K562 (cell line): ENCODE measurements at regions not wholly inside any gene's neighbourhood (a gene's known extent, or its start where the extent isn't known, plus 50 kb on each side); places are given as distances from the start of the nearest gene placed in this dataset.

Source experiments
- HMGN3 ChIP-seq: IDR thresholded peaks from 2 replicates; pipeline ENCODE4 v1.6.1; 2011; ENCODE audit warnings: borderline replicate concordance, low read depth, mild to moderate bottlenecking, mixed read lengths, low read length; ENCODE audit not compliant: insufficient read length; ENCODE audit errors: extremely low read depth
- MEF2A ChIP-seq: IDR thresholded peaks from 2 replicates; pipeline ENCODE4 v1.6.1; 2011; ENCODE audit warnings: low read depth, mild to moderate bottlenecking, low read length, moderate library complexity; ENCODE audit not compliant: control insufficient read depth
- NFE2L1 ChIP-seq: fragments of 450-650 bp; IDR thresholded peaks from 2 replicates; pipeline ENCODE4 v1.6.1; 2016; ENCODE audit warnings: missing genetic modification characterization, low read depth, mild to moderate bottlenecking, missing compliant biosample characterization, moderate library complexity, borderline replicate concordance
- RNF2 ChIP-seq: sonication (generic); IDR thresholded peaks from 2 replicates; pipeline ENCODE4 v1.6.1; 2016
- SP2 ChIP-seq: IDR thresholded peaks from 2 replicates; pipeline ENCODE4 v1.6.1; 2011; ENCODE audit warnings: mild to moderate bottlenecking, low read depth, low read length, moderate library complexity; ENCODE audit not compliant: poor library complexity, severe bottlenecking; ENCODE audit errors: extremely low read depth
- TEAD4 ChIP-seq, 2 experiments: sonication (generic) in 1 of 2; formaldehyde crosslinking in 1 of 2; IDR thresholded peaks; 2 replicates each; pipeline versions ENCODE4 v1.6.1 to v1.8.0; 2012 to 2022; ENCODE audit warnings: borderline replicate concordance in 1 of 2, inconsistent platforms in 1 of 2, low read length in 1 of 2, mild to moderate bottlenecking in 1 of 2, missing genetic modification reagents in 1 of 2
- TF ChIP-seq, protein P1 (sequence below): fragments of 450-650 bp; IDR thresholded peaks from 2 replicates; pipeline ENCODE4 v1.7.0; 2016; ENCODE audit warnings: borderline replicate concordance
- TF ChIP-seq, protein P2 (sequence below): fragments of 250-450 bp; sonication (Bioruptor Pico); IDR thresholded peaks from 2 replicates; pipeline ENCODE4 v1.8.0; 2021; ENCODE audit warnings: mild to moderate bottlenecking, moderate library complexity
- TF ChIP-seq, protein P3 (sequence below): fragments of 250-450 bp; sonication (Bioruptor Pico); IDR thresholded peaks from 2 replicates; pipeline ENCODE4 v1.5.0; 2020; ENCODE audit warnings: mild to moderate bottlenecking, borderline replicate concordance
- TF ChIP-seq, protein P4 (sequence below): sonication (generic); formaldehyde crosslinking; IDR thresholded peaks from 2 replicates; pipeline ENCODE4 v1.4.0; 2020; ENCODE audit warnings: mild to moderate bottlenecking, missing genetic modification reagents
- TF ChIP-seq, protein P5 (sequence below): fragments of 450-650 bp; conservative IDR thresholded peaks from 2 replicates; pipeline ENCODE4 v1.6.1; 2016; ENCODE audit warnings: missing genetic modification characterization, low read depth, mild to moderate bottlenecking, control low read depth, missing compliant biosample characterization
- TF ChIP-seq, protein P6 (sequence below), 2 experiments: IDR thresholded peaks in 1 of 2; conservative IDR thresholded peaks in 1 of 2; 2 replicates each; pipeline ENCODE4 v1.6.1; 2016; ENCODE audit warnings: low read depth in 2 of 2, mild to moderate bottlenecking in 1 of 2, missing compliant biosample characterization in 1 of 2, missing genetic modification characterization in 1 of 2, moderate library complexity in 1 of 2

DNA sequence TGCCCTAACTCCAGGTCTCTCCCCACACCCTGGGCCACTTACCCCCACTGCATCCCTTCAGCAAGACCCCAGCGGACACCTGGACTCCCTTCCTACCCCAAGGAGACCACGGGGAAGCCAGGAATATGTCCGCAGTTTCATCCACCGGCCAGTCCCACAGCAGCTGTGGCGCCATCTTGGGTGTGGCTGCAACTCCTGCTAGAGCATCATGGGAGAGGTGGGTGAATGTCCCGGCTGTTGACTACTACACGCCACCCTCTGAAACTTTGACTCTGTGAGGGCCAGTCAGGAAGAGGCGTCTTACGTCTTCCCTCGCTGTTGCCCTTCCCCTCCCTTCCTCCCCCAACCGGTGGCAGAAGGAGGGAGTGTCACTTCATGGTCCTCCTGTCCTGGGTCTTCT, 238.3 kb upstream of the RNF32 start (continued):
- TF ChIP-seq TEAD4 (IDR thresholded peaks at IDR 0.05; ENCODE audit: low read length) (no peak), TEAD4 (CRISPR knock-in tag; IDR thresholded peaks at IDR 0.05; ENCODE audit: borderline replicate concordance) (no peak), RNF2 (no peak), MEF2A (no peak), HMGN3 (no peak), SP2 (no peak), NFE2L1 (tag) (no peak)
- TF ChIP-seq, protein P1, sequence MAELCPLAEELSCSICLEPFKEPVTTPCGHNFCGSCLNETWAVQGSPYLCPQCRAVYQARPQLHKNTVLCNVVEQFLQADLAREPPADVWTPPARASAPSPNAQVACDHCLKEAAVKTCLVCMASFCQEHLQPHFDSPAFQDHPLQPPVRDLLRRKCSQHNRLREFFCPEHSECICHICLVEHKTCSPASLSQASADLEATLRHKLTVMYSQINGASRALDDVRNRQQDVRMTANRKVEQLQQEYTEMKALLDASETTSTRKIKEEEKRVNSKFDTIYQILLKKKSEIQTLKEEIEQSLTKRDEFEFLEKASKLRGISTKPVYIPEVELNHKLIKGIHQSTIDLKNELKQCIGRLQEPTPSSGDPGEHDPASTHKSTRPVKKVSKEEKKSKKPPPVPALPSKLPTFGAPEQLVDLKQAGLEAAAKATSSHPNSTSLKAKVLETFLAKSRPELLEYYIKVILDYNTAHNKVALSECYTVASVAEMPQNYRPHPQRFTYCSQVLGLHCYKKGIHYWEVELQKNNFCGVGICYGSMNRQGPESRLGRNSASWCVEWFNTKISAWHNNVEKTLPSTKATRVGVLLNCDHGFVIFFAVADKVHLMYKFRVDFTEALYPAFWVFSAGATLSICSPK: no peak
- TF ChIP-seq, protein P2, sequence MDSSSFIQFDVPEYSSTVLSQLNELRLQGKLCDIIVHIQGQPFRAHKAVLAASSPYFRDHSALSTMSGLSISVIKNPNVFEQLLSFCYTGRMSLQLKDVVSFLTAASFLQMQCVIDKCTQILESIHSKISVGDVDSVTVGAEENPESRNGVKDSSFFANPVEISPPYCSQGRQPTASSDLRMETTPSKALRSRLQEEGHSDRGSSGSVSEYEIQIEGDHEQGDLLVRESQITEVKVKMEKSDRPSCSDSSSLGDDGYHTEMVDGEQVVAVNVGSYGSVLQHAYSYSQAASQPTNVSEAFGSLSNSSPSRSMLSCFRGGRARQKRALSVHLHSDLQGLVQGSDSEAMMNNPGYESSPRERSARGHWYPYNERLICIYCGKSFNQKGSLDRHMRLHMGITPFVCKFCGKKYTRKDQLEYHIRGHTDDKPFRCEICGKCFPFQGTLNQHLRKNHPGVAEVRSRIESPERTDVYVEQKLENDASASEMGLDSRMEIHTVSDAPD (CRISPR knock-in tag): no peak
- TF ChIP-seq, protein P3, sequence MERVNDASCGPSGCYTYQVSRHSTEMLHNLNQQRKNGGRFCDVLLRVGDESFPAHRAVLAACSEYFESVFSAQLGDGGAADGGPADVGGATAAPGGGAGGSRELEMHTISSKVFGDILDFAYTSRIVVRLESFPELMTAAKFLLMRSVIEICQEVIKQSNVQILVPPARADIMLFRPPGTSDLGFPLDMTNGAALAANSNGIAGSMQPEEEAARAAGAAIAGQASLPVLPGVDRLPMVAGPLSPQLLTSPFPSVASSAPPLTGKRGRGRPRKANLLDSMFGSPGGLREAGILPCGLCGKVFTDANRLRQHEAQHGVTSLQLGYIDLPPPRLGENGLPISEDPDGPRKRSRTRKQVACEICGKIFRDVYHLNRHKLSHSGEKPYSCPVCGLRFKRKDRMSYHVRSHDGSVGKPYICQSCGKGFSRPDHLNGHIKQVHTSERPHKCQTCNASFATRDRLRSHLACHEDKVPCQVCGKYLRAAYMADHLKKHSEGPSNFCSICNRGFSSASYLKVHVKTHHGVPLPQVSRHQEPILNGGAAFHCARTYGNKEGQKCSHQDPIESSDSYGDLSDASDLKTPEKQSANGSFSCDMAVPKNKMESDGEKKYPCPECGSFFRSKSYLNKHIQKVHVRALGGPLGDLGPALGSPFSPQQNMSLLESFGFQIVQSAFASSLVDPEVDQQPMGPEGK (CRISPR knock-in tag): no peak
- TF ChIP-seq, protein P4, sequence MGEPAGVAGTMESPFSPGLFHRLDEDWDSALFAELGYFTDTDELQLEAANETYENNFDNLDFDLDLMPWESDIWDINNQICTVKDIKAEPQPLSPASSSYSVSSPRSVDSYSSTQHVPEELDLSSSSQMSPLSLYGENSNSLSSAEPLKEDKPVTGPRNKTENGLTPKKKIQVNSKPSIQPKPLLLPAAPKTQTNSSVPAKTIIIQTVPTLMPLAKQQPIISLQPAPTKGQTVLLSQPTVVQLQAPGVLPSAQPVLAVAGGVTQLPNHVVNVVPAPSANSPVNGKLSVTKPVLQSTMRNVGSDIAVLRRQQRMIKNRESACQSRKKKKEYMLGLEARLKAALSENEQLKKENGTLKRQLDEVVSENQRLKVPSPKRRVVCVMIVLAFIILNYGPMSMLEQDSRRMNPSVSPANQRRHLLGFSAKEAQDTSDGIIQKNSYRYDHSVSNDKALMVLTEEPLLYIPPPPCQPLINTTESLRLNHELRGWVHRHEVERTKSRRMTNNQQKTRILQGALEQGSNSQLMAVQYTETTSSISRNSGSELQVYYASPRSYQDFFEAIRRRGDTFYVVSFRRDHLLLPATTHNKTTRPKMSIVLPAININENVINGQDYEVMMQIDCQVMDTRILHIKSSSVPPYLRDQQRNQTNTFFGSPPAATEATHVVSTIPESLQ (CRISPR knock-in tag): no peak
- TF ChIP-seq, protein P5, sequence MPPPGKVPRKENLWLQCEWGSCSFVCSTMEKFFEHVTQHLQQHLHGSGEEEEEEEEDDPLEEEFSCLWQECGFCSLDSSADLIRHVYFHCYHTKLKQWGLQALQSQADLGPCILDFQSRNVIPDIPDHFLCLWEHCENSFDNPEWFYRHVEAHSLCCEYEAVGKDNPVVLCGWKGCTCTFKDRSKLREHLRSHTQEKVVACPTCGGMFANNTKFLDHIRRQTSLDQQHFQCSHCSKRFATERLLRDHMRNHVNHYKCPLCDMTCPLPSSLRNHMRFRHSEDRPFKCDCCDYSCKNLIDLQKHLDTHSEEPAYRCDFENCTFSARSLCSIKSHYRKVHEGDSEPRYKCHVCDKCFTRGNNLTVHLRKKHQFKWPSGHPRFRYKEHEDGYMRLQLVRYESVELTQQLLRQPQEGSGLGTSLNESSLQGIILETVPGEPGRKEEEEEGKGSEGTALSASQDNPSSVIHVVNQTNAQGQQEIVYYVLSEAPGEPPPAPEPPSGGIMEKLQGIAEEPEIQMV (tag): no peak
- TF ChIP-seq, protein P6, sequence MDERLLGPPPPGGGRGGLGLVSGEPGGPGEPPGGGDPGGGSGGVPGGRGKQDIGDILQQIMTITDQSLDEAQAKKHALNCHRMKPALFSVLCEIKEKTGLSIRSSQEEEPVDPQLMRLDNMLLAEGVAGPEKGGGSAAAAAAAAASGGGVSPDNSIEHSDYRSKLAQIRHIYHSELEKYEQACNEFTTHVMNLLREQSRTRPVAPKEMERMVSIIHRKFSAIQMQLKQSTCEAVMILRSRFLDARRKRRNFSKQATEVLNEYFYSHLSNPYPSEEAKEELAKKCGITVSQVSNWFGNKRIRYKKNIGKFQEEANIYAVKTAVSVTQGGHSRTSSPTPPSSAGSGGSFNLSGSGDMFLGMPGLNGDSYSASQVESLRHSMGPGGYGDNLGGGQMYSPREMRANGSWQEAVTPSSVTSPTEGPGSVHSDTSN (CRISPR knock-in tag; IDR thresholded peaks at IDR 0.05; ENCODE audit: low read depth): no peak
- TF ChIP-seq, protein P6 (tag; conservative IDR thresholded peaks at IDR 0.05; ENCODE audit: low read depth): no peak; the same call in 1 of the 2 replicates
